ENCODE measurements at regions not wholly inside any gene's neighbourhood (a gene's known extent, or its start where the extent isn't known, plus 50 kb on each side); places are given as distances from the start of the nearest gene placed in this dataset.
"Not testable (repeated sequence)": the region's sequence is repeated elsewhere in the genome, so short reads cannot be mapped to it uniquely, and the experiment has no call there.

DNA sequence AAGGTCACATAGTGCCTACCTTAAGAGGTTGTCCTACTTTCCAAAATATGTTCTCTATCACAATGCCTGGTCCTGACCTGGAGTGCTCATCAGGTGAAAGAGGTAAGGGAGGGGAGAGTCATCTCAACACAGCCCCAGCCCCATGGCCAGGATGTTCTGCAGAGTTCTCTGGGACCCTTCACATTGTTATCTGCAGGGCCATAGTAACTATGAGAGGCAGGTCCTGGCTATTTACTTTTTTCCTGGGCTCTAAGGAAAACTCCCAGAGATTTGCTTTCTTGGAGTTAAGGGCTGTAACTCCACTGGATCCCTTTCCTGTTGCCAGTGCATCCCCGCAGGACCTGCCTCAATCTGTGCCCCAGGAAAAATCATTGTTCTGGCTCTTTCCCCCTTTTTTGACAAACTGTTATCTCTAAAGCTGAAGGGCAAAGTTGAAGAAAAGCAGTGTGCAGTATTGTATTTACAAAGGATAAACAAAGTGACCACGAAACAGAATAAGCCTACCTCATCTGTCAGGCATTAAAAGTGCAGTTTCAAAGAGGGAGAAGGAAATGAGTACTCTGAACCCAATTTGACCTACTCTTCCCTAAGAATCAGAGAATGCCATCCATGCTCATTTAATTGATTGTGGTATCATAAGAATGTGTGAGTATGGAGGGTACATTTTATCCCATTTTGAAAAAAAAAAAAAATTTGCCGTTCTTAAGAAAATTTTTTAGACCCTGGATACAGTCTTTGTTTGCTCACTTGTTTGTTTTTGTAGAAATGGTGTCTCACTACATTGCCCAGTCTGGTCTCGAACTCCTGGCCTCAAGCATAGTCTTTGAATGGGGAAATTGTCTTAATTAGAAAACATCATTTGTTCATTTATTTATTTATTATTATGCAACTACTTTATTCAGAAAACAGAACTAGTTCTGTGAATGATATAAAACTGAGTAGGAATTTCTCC lies 149.6 kb downstream of the RHOU start:
- Histone ChIP-seq H3K9me3 (ENCODE audit: control insufficient read depth, low read length) (peaks cover 3% of the 10 kb centered on the region), H3K27me3 (ENCODE audit: control insufficient read depth, insufficient read depth) (no peaks in the 10 kb centered on the region), H3K4me1 (ENCODE audit: control insufficient read depth, insufficient read depth, low read length) (no peaks in the 10 kb centered on the region), H3K27ac (ENCODE audit: low read length) (no peak overlapping the region), H3K4me3 (ENCODE audit: low read length) (no peak overlapping the region)
- ATAC-seq (no peak), DNase-seq (no peak)
- intact Hi-C loops (cut with DNase I): no loop called here
- WGBS: 83% methylated on average over 4 of the region's 4 CpGs

DNA sequence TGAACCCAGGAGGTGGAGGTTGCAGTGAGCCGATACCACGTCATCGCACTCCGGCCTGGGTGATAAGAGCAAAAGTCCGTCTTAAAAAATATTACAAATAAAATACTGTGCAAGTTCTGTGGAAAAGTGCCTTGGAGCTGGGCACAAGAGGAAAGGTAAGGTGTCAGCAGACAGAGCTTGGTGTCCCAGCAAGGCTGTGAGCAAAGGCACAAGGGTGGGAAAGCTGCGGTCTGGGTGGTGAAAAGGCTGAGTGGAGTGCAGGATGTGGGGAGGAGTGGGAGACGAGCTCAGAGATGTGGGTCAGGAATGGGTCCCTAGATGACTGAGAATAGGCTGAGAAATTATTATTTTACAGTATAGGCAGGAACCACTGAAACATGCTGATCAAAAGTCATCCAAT lies 150.6 kb downstream of the RHOU start:
- DNase-seq (no peak), ATAC-seq (no peak)
- intact Hi-C loops (cut with DNase I): no loop called here
- no peaks in the 10 kb centered on the region for H3K4me1 ChIP-seq (ENCODE audit: control insufficient read depth, insufficient read depth, low read length)
- H3K27ac ChIP-seq (ENCODE audit: low read length): no peak overlapping the region
- H3K9me3 ChIP-seq (ENCODE audit: control insufficient read depth, low read length): peaks cover 3% of the 10 kb centered on the region
- 90% methylated on average over 7 of the region's 7 CpGs for WGBS
- no peaks in the 10 kb centered on the region for H3K27me3 ChIP-seq (ENCODE audit: control insufficient read depth, insufficient read depth)
- no peak overlapping the region for H3K4me3 ChIP-seq (ENCODE audit: low read length)

DNA sequence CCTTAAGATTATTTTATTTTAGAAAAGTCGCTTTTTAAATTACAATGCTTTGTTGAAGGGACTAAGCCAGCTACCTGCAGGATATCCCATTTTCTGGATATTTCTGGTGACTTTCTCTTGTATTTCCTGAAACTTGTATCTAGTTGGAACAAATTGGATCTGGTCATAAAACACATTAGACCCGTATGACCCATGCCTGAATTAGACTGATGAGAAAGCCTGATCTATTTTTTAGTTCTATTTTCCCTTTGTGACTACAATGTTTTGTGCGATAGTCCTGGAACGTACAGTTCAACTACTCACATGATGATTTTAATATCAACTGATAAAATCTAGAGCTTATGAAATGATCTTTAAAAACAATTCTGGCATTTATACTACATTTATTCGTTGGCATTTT lies 151.8 kb downstream of the RHOU start:
- Histone ChIP-seq H3K27me3 (ENCODE audit: control insufficient read depth, insufficient read depth) (no peaks in the 10 kb centered on the region), H3K27ac (ENCODE audit: low read length) (no peak overlapping the region), H3K4me3 (ENCODE audit: low read length) (no peak overlapping the region), H3K9me3 (ENCODE audit: control insufficient read depth, low read length) (peaks cover 3% of the 10 kb centered on the region), H3K4me1 (ENCODE audit: control insufficient read depth, insufficient read depth, low read length) (no peaks in the 10 kb centered on the region)
- intact Hi-C loops (cut with DNase I): no loop called here
- WGBS: 66% methylated on average over 5 of the region's 5 CpGs
- no peak for ATAC-seq
- DNase-seq: no peak

DNA sequence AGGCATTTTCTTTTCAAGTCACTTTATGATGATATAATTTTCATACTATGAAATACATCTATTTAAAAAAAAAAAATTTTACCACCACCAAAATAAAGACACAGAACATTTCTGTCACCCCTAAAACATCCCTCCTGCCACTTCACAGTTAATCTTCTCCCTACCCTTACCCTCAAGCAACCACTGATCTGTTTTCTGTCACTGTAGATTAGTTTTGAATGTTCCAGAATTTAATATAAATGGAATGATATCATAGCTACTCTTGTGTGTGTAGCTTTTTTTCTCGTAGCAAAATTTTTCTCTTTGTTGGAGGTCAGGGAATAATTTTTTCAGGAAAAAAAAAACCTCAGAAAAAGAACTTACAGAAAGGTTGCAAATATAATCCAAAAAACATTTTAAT lies 152.7 kb downstream of the RHOU start:
- Histone ChIP-seq H3K4me1 (ENCODE audit: control insufficient read depth, insufficient read depth, low read length) (no peaks in the 10 kb centered on the region), H3K4me3 (ENCODE audit: low read length) (no peak overlapping the region), H3K9me3 (ENCODE audit: control insufficient read depth, low read length) (peaks cover 2% of the 10 kb centered on the region), H3K27ac (ENCODE audit: low read length) (no peak overlapping the region), H3K27me3 (ENCODE audit: control insufficient read depth, insufficient read depth) (no peaks in the 10 kb centered on the region)
- DNase-seq: no peak
- no peak for ATAC-seq
- 54% methylated on average over 1 of the region's 1 CpG for WGBS
- intact Hi-C loops (cut with DNase I): no loop called here

DNA sequence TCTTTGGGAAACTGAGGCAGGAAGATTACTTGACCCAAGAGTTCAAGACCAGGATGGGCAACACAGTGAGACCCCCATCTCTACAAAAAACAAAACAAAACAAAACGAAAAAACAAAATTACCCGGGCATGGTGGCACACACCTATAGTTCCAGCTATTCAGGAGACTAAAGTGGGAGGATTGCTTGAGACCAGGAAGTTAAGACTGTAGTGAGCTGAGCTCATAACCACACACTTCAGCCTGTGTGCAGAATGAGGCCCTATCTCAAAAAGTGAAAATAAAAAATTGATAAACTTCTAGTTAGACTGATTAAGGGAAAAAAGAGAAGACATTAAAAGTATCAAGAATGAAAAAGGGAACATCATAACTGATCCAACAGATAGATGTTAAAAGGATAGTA lies 154.0 kb downstream of the RHOU start:
- ATAC-seq: no peak

DNA sequence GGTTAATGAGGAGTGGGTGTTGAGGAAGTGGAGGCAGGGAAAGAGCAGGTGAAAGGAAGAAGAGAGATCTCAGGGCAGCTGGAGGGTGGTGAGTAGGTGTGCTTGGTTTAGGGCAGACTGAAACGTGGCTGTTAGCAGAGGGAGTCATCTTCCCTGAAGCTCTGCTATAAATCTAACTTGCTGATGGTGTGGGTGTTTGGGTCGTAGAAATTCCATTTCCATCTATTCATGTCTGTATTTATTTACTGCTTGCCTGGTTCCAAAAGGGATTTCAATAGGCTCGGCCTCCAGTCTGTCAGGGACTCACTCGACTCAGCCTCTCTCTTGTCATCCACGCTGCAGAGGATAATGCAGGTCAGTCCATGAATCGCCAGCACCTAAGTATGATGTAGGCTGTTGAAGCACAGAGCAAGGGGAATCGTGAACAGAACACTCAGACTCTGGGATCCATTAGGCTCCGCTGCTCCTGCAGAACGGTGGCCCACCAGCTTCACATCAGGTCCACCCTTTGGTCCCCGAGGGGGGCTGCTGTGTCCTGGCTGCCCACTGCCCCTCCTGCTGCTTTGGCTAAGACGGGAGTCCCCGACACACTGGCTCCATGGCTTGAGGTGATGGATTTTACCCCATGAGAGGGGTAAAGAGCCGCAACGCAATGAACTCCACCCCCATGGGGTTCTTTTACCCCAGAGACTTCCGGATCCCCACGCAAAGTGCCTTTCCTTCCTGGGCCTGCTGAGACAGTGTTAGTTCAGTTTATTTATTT lies 156.2 kb downstream of the RHOU start:
- Histone ChIP-seq H3K4me1 (ENCODE audit: control insufficient read depth, insufficient read depth, low read length) (no peaks in the 10 kb centered on the region), H3K27me3 (ENCODE audit: control insufficient read depth, insufficient read depth) (no peaks in the 10 kb centered on the region), H3K9me3 (ENCODE audit: control insufficient read depth, low read length) (no peaks in the 10 kb centered on the region), H3K4me3 (ENCODE audit: low read length) (no peak overlapping the region), H3K27ac (ENCODE audit: low read length) (no peak overlapping the region)
- no peak for DNase-seq
- intact Hi-C loops (cut with DNase I): no loop called here
- ATAC-seq: no peak
- 86% methylated on average over 16 of the region's 16 CpGs for WGBS

More for the DNA sequence above, 154.0 kb downstream of the RHOU start:
- Histone ChIP-seq H3K4me3 (ENCODE audit: low read length) (no peak overlapping the region), H3K27me3 (ENCODE audit: control insufficient read depth, insufficient read depth) (no peaks in the 10 kb centered on the region), H3K27ac (ENCODE audit: low read length) (no peak overlapping the region), H3K4me1 (ENCODE audit: control insufficient read depth, insufficient read depth, low read length) (no peaks in the 10 kb centered on the region), H3K9me3 (ENCODE audit: control insufficient read depth, low read length) (peaks cover 2% of the 10 kb centered on the region)
- 85% methylated on average over 2 of the region's 2 CpGs for WGBS
- DNase-seq: no peak
- intact Hi-C loops (cut with DNase I): no loop called here

DNA sequence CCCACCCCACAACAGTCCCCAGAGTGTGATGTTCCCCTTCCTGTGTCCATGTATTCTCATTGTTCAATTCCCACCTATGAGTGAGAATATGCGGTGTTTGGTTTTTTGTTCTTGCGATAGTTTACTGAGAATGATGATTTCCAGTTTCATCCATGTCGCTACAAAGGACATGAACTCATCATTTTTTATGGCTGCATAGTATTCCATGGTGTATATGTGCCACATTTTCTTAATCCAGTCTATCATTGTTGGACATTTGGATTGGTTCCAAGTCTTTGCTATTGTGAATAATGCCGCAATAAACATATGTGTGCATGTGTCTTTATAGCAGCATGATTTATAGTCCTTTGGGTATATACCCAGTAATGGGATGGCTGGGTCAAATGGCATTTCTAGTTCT lies 156.9 kb downstream of the RHOU start:
- H3K27me3 ChIP-seq (ENCODE audit: control insufficient read depth, insufficient read depth); DNase-seq; H3K4me3 ChIP-seq (ENCODE audit: low read length); H3K9me3 ChIP-seq (ENCODE audit: control insufficient read depth, low read length); H3K4me1 ChIP-seq (ENCODE audit: control insufficient read depth, insufficient read depth, low read length); H3K27ac ChIP-seq (ENCODE audit: low read length); intact Hi-C loops (cut with DNase I); ATAC-seq: not testable (repeated sequence)
- 88% methylated on average over 3 of the region's 4 CpGs for WGBS

DNA sequence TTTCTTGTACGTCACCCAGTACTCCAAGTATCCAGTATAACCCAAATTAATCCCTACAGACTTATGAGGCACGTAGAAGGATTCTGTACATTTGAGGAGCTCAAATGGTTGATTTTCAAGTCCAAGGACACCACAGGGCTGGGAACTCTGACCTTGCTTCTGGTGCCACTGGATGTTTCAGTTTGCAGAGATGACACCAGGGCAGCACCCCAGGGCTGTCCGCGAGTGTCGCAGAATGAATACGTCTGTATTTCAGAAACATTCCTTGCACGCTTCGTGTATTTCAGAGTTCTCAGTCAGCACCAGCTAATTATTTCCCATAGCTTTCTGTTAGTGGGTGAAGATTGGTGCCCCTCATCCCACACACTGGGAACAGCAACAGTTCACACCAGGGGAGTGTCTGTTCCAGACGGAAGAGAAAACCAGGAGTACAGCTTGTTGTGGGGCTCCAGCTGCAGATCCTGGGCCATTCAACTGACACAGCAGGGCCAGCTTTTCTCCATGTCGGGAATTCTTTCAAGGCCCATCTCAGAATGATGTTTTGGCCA lies 159.2 kb downstream of the RHOU start:
- 78% methylated on average over 10 of the region's 10 CpGs for WGBS
- H3K27me3 ChIP-seq (ENCODE audit: control insufficient read depth, insufficient read depth): no peaks in the 10 kb centered on the region
- intact Hi-C loops (cut with DNase I): no loop called here
- no peak for DNase-seq
- no peak for ATAC-seq
- H3K4me3 ChIP-seq (ENCODE audit: low read length): no peak overlapping the region
- H3K27ac ChIP-seq (ENCODE audit: low read length): no peak overlapping the region
- H3K9me3 ChIP-seq (ENCODE audit: control insufficient read depth, low read length): no peaks in the 10 kb centered on the region
- no peaks in the 10 kb centered on the region for H3K4me1 ChIP-seq (ENCODE audit: control insufficient read depth, insufficient read depth, low read length)

DNA sequence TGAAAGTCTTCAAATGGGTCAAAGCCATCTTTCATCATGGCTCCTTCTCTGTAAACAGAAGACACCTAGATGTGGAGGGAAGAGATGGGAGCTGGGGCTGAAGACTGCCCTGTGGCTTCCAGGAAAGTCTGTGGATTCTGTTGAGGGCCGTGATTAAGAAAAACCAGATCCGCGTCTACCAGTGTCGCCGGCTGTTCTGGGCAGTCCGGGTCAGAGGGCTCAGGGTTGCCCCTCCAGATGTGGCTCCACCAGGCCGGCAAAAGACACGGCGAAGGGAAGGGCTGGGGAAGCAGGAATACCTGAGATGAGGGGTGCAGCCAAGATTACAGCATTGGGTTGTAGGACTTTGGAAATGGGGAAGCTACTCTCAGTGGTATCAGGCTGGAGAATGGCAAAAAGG lies 162.6 kb downstream of the RHOU start:
- WGBS: 92% methylated on average over 9 of the region's 9 CpGs
- Histone ChIP-seq H3K4me1 (ENCODE audit: control insufficient read depth, insufficient read depth, low read length) (peaks cover 4% of the 10 kb centered on the region), H3K27me3 (ENCODE audit: control insufficient read depth, insufficient read depth) (no peaks in the 10 kb centered on the region), H3K9me3 (ENCODE audit: control insufficient read depth, low read length) (no peaks in the 10 kb centered on the region), H3K4me3 (ENCODE audit: low read length) (no peak overlapping the region), H3K27ac (ENCODE audit: low read length) (no peak overlapping the region)
- no peak for ATAC-seq
- intact Hi-C loops (cut with DNase I): no loop called here
- DNase-seq: peak in 1 of 3 donors; percentile 30

DNA sequence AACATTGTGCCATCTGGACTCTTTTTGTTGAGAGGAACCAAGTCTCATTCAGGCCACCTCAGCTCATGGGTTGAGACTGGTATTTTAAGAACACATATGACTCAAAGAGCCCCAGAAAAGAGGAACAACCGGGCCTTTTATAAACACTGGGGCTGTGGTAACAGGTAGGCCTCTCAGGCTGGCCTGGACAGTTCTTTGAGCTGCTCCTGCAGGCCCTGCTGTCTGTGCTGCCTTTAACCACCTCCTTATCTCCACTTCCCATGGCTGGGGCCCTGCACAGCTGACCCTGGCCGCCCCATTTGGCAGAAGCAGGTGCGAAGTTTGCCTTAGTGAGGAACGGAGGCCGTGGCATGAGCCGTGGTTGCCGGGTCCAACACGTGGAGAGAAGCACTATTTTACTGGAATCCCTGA lies 163.3 kb downstream of the RHOU start:
- no peaks in the 10 kb centered on the region for H3K27me3 ChIP-seq (ENCODE audit: control insufficient read depth, insufficient read depth)
- H3K27ac ChIP-seq (ENCODE audit: low read length): no peak overlapping the region
- no peaks in the 10 kb centered on the region for H3K9me3 ChIP-seq (ENCODE audit: control insufficient read depth, low read length)
- intact Hi-C loops (cut with DNase I): no loop called here
- DNase-seq (peak in 1 of 3 donors; percentile 38), ATAC-seq (peak in 1 of 2 donors; percentile 7)
- WGBS: 61% methylated on average over 8 of the region's 8 CpGs
- H3K4me3 ChIP-seq (ENCODE audit: low read length): no peak overlapping the region
- peaks cover 4% of the 10 kb centered on the region for H3K4me1 ChIP-seq (ENCODE audit: control insufficient read depth, insufficient read depth, low read length)

DNA sequence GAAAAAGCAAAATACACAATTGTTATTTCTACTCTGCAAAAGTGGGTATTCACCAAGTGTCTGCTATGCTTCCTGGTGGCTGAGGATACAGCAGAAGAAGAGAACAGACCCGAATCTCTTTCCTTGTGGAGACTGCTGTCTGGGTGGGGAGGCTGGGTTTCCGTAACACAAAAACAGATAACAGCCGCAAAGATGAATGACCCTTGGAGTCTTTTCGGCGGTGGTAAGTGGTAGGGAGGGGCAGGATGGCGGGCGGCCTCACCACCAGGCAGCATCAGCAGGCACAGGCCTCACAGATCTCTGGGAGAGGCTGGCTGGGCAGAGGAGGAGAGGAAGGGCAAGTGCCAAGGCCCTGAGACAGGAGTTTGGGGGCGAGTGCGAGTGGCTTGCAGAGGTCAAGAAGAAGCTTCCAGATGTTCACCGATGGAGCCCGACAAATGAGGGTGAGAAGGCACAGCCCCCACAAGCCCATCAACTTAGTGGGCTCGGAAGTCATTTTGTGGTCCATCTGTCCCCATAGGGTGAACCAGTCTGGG lies 164.2 kb downstream of the RHOU start:
- H3K9me3 ChIP-seq (ENCODE audit: control insufficient read depth, low read length): no peaks in the 10 kb centered on the region
- no peak overlapping the region for H3K27ac ChIP-seq (ENCODE audit: low read length)
- DNase-seq: no peak
- WGBS: 78% methylated on average over 12 of the region's 12 CpGs
- H3K4me3 ChIP-seq (ENCODE audit: low read length): no peak overlapping the region
- no peaks in the 10 kb centered on the region for H3K27me3 ChIP-seq (ENCODE audit: control insufficient read depth, insufficient read depth)
- no peak for ATAC-seq
- H3K4me1 ChIP-seq (ENCODE audit: control insufficient read depth, insufficient read depth, low read length): peaks cover 4% of the 10 kb centered on the region
- intact Hi-C loops (cut with DNase I): no loop called here

All from right cardiac atrium (tissue), 5 donors.